Parathyroid adenoma (tissue), 2 donors: ENCODE measurements at regions not wholly inside any gene's neighbourhood (a gene's known extent, or its start where the extent isn't known, plus 50 kb on each side); places are given as distances from the start of the nearest gene placed in this dataset.

Source experiments
- H2AFZ ChIP-seq: fragments of 300-600 bp; sonication (generic); one replicate; pipeline ENCODE4 v1.7.0; 2017; ENCODE audit warnings: antibody characterized with exemption, mild to moderate bottlenecking
- H3K27ac ChIP-seq: fragments of 300-600 bp; sonication (generic); one replicate; pipeline ENCODE4 v1.7.0; 2017
- H3K27me3 ChIP-seq: fragments of 300-600 bp; sonication (generic); one replicate; pipeline ENCODE4 v1.7.0; 2017; ENCODE audit warnings: low read length; ENCODE audit not compliant: control insufficient read depth, insufficient read depth
- H3K36me3 ChIP-seq: fragments of 300-600 bp; sonication (generic); one replicate; pipeline ENCODE4 v1.7.0; 2017; ENCODE audit warnings: low read length; ENCODE audit not compliant: control insufficient read depth, insufficient read depth
- H3K4me1 ChIP-seq: fragments of 300-600 bp; sonication (generic); one replicate; pipeline ENCODE4 v1.7.0; 2017; ENCODE audit warnings: control low read depth
- H3K4me2 ChIP-seq: fragments of 300-600 bp; sonication (generic); one replicate; pipeline ENCODE4 v1.7.0; 2017; ENCODE audit warnings: low read length
- H3K4me3 ChIP-seq: fragments of 300-600 bp; sonication (generic); one replicate; pipeline ENCODE4 v1.7.0; 2017; ENCODE audit warnings: low read depth, low read length
- H3K79me2 ChIP-seq: fragments of 300-600 bp; sonication (generic); one replicate; pipeline ENCODE4 v1.7.0; 2017; ENCODE audit warnings: control low read depth
- H3K9ac ChIP-seq: fragments of 300-600 bp; sonication (generic); one replicate; pipeline ENCODE4 v1.7.0; 2017; ENCODE audit warnings: mild to moderate bottlenecking
- H3K9me3 ChIP-seq: fragments of 300-600 bp; sonication (generic); one replicate; pipeline ENCODE4 v1.7.0; 2017; ENCODE audit warnings: low read length; ENCODE audit not compliant: control insufficient read depth
- TF ChIP-seq, protein P1 (sequence below): fragments of 300-600 bp; sonication (generic); IDR thresholded peaks from one replicate; pipeline ENCODE4 v1.7.0; 2017; ENCODE audit warnings: antibody characterized with exemption, mild to moderate bottlenecking
- donor health status: primary hyperparathyroidism.

DNA sequence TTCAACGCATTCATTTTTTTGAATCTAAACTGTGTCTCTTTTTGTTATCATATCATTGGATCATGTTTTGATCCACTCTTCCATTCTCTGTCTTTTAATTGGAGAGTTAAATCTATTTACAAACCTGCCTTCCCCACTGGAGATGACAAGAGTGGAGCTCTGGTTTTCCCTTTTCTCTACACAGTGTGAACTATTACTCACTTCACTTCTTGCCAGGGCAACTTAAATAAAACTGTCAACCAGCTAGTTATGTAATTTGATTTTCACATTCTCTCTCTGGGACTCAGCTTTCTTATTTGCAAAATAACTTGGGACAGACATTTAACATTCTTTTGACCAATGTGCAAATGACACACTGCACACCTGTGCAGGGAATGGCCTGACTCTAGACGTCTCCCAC is 230.8 kb upstream of the CST7 start:
- H3K4me2 ChIP-seq: no peak overlapping the region
- no peaks in the 10 kb centered on the region for H3K27me3 ChIP-seq
- no peaks in the 10 kb centered on the region for H3K9me3 ChIP-seq
- H2AFZ ChIP-seq: no peak overlapping the region
- TF ChIP-seq, protein P1, sequence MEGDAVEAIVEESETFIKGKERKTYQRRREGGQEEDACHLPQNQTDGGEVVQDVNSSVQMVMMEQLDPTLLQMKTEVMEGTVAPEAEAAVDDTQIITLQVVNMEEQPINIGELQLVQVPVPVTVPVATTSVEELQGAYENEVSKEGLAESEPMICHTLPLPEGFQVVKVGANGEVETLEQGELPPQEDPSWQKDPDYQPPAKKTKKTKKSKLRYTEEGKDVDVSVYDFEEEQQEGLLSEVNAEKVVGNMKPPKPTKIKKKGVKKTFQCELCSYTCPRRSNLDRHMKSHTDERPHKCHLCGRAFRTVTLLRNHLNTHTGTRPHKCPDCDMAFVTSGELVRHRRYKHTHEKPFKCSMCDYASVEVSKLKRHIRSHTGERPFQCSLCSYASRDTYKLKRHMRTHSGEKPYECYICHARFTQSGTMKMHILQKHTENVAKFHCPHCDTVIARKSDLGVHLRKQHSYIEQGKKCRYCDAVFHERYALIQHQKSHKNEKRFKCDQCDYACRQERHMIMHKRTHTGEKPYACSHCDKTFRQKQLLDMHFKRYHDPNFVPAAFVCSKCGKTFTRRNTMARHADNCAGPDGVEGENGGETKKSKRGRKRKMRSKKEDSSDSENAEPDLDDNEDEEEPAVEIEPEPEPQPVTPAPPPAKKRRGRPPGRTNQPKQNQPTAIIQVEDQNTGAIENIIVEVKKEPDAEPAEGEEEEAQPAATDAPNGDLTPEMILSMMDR: no peak
- H3K36me3 ChIP-seq: no peaks in the 10 kb centered on the region
- no peak overlapping the region for H3K9ac ChIP-seq
- no peak overlapping the region for H3K27ac ChIP-seq
- no peak overlapping the region for H3K4me3 ChIP-seq
- no peaks in the 10 kb centered on the region for H3K4me1 ChIP-seq
- H3K79me2 ChIP-seq: no peaks in the 10 kb centered on the region

DNA sequence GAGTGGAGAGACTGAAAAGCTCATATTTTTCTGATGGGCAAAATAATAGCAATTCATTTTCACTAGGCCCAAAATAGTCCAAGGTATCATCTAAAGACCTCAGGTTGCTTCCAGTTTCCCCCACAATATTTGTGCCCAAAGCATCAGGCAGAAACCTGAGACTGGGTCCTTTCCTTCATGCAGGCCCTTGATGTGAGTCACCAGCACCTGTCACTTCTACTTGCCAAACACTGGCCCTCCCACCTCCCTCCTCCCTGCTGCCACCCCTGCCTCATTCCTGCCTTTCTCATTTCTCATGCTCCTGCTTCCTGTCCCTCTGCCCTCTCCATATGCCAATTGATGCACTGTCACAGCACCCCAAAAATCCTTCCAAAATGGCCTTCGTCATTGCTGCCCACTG is 230.4 kb upstream of the CST7 start:
- H3K4me3 ChIP-seq: no peak overlapping the region
- no peaks in the 10 kb centered on the region for H3K9me3 ChIP-seq
- no peaks in the 10 kb centered on the region for H3K36me3 ChIP-seq
- no peak overlapping the region for H3K9ac ChIP-seq
- H3K4me1 ChIP-seq: no peaks in the 10 kb centered on the region
- H3K79me2 ChIP-seq: no peaks in the 10 kb centered on the region
- TF ChIP-seq, protein P1: no peak
- H2AFZ ChIP-seq: no peak overlapping the region
- H3K4me2 ChIP-seq: no peak overlapping the region
- no peaks in the 10 kb centered on the region for H3K27me3 ChIP-seq
- no peak overlapping the region for H3K27ac ChIP-seq

DNA sequence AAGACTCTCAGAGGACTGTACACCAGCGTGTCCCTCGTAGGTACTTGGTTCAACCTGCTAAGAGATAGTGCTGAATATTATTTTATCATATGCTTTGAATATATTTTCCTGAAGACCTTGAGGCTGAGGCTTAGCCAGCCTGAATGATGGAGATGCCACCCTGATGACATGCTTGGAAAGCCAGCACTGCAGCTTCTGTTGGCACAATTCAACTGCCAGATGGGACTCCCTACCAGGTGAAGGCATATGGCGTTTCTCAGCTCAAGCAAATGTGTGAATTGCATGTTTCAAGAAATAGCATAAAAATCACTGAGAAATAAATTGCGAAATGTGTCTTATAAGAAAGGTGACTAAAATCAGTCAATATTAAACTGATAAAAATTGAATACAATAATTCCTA is 228.1 kb upstream of the CST7 start:
- no peak overlapping the region for H3K9ac ChIP-seq
- no peaks in the 10 kb centered on the region for H3K4me1 ChIP-seq
- no peak overlapping the region for H3K27ac ChIP-seq
- H3K36me3 ChIP-seq: no peaks in the 10 kb centered on the region
- H3K9me3 ChIP-seq: no peaks in the 10 kb centered on the region
- TF ChIP-seq, protein P1: no peak
- no peaks in the 10 kb centered on the region for H3K27me3 ChIP-seq
- H3K4me2 ChIP-seq: no peak overlapping the region
- H2AFZ ChIP-seq: no peak overlapping the region
- no peaks in the 10 kb centered on the region for H3K79me2 ChIP-seq
- H3K4me3 ChIP-seq: no peak overlapping the region

DNA sequence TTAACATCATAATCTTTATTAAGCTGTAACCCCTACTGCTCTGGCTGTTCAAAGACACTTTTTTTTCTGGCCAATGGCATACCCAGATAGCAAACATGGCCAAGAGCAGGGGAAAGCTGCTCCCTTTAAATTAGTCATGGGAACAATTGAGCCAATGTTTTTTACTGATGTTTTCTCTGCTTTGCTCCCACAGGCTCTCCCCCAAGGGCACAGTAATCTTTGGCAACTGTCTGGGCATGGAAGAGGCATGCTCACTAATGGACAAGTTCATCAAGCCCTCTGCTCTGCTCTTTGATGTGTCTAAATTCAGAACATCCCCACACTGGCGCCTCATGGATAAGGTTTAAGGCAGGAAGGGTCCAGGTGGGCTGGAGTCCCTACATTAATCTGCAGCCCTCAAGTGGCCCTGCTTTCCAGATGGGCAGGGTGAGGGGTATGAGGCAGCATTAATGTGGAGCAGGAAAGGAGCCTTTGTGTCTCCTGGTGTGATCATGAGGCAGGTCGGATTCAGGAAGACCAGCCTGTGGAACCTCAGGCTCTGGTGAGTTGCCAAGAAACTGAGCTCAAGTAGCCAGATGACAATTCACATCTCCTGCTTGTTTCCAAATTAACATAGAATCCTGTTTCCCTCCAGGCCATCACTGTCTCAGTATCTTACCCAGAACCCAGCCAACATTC is 227.0 kb upstream of the CST7 start:
- H3K4me2 ChIP-seq: no peak overlapping the region
- no peaks in the 10 kb centered on the region for H3K4me1 ChIP-seq
- H3K9me3 ChIP-seq: no peaks in the 10 kb centered on the region
- no peak overlapping the region for H2AFZ ChIP-seq
- TF ChIP-seq, protein P1: no peak
- H3K27ac ChIP-seq: no peak overlapping the region
- H3K9ac ChIP-seq: no peak overlapping the region
- H3K4me3 ChIP-seq: no peak overlapping the region
- no peaks in the 10 kb centered on the region for H3K36me3 ChIP-seq
- H3K79me2 ChIP-seq: no peaks in the 10 kb centered on the region
- no peaks in the 10 kb centered on the region for H3K27me3 ChIP-seq

DNA sequence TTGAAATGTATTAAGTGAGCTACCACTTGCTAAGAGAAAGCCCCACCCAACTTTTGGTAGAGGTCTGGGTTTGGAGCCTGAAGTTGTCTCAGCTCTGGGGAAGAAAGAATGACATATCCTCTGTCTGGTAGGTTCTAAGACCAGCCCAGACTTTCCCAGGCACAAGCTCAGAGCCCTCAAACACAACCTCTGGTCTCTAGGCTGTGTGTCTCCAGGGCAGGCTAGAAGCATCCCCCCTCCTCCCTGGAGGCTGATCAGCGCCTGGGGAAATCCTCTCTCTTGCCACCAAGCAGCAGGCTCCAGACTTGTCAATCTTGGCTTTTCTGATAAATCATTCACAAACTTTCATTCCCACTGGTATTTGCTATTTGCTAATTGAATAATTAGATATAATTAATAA is 226.5 kb upstream of the CST7 start:
- H3K9ac ChIP-seq: no peak overlapping the region
- H3K79me2 ChIP-seq: no peaks in the 10 kb centered on the region
- H3K4me2 ChIP-seq: no peak overlapping the region
- H3K36me3 ChIP-seq: no peaks in the 10 kb centered on the region
- no peak overlapping the region for H2AFZ ChIP-seq
- no peaks in the 10 kb centered on the region for H3K9me3 ChIP-seq
- H3K4me3 ChIP-seq: no peak overlapping the region
- H3K27ac ChIP-seq: no peak overlapping the region
- TF ChIP-seq, protein P1: no peak
- no peaks in the 10 kb centered on the region for H3K27me3 ChIP-seq
- no peaks in the 10 kb centered on the region for H3K4me1 ChIP-seq
